Parathyroid adenoma (tissue), 2 donors: ENCODE measurements at regions not wholly inside any gene's neighbourhood (a gene's known extent, or its start where the extent isn't known, plus 50 kb on each side); places are given as distances from the start of the nearest gene placed in this dataset.

Experiments used
- H2AFZ ChIP-seq: fragments of 300-600 bp; sonication (generic); one replicate; pipeline ENCODE4 v1.7.0; 2017; ENCODE audit warnings: antibody characterized with exemption, mild to moderate bottlenecking
- H3K27ac ChIP-seq: fragments of 300-600 bp; sonication (generic); one replicate; pipeline ENCODE4 v1.7.0; 2017
- H3K27me3 ChIP-seq: fragments of 300-600 bp; sonication (generic); one replicate; pipeline ENCODE4 v1.7.0; 2017; ENCODE audit warnings: low read length; ENCODE audit not compliant: control insufficient read depth, insufficient read depth
- H3K36me3 ChIP-seq: fragments of 300-600 bp; sonication (generic); one replicate; pipeline ENCODE4 v1.7.0; 2017; ENCODE audit warnings: low read length; ENCODE audit not compliant: control insufficient read depth, insufficient read depth
- H3K4me1 ChIP-seq: fragments of 300-600 bp; sonication (generic); one replicate; pipeline ENCODE4 v1.7.0; 2017; ENCODE audit warnings: control low read depth
- H3K4me2 ChIP-seq: fragments of 300-600 bp; sonication (generic); one replicate; pipeline ENCODE4 v1.7.0; 2017; ENCODE audit warnings: low read length
- H3K4me3 ChIP-seq: fragments of 300-600 bp; sonication (generic); one replicate; pipeline ENCODE4 v1.7.0; 2017; ENCODE audit warnings: low read depth, low read length
- H3K79me2 ChIP-seq: fragments of 300-600 bp; sonication (generic); one replicate; pipeline ENCODE4 v1.7.0; 2017; ENCODE audit warnings: control low read depth
- H3K9ac ChIP-seq: fragments of 300-600 bp; sonication (generic); one replicate; pipeline ENCODE4 v1.7.0; 2017; ENCODE audit warnings: mild to moderate bottlenecking
- H3K9me3 ChIP-seq: fragments of 300-600 bp; sonication (generic); one replicate; pipeline ENCODE4 v1.7.0; 2017; ENCODE audit warnings: low read length; ENCODE audit not compliant: control insufficient read depth
- CTCF ChIP-seq: fragments of 300-600 bp; sonication (generic); IDR thresholded peaks from one replicate; pipeline ENCODE4 v1.7.0; 2017; ENCODE audit warnings: antibody characterized with exemption, mild to moderate bottlenecking
- donor health status: primary hyperparathyroidism.

- H3K4me3 ChIP-seq, result no peak overlapping the region
Observed at GRCh38 chr6:159101656-159102055, 56.9 kb upstream of the TAGAP start.

GRCh38 chr6:159100395-159101182, 55.8 kb upstream of the TAGAP start:
- Histone ChIP-seq H3K36me3 (no peaks in the 10 kb centered on the region), H3K9ac (no peak overlapping the region), H2AFZ (no peak overlapping the region), H3K4me2 (no peak overlapping the region), H3K9me3 (no peaks in the 10 kb centered on the region), H3K4me3 (no peak overlapping the region), H3K4me1 (no peaks in the 10 kb centered on the region), H3K79me2 (no peaks in the 10 kb centered on the region), H3K27me3 (no peaks in the 10 kb centered on the region), H3K27ac (no peak overlapping the region)
- no peak for TF ChIP-seq CTCF

More at GRCh38 chr6:159101656-159102055, 56.9 kb upstream of the TAGAP start:
- H3K27me3 ChIP-seq, result no peaks in the 10 kb centered on the region
- H3K9ac ChIP-seq, result no peak overlapping the region
- H2AFZ ChIP-seq, result no peak overlapping the region
- no peak overlapping the region for H3K4me2 ChIP-seq
- H3K27ac ChIP-seq, result no peak overlapping the region
- no peaks in the 10 kb centered on the region for H3K4me1 ChIP-seq
- no peaks in the 10 kb centered on the region for H3K36me3 ChIP-seq
- no peaks in the 10 kb centered on the region for H3K9me3 ChIP-seq
- no peaks in the 10 kb centered on the region for H3K79me2 ChIP-seq
- TF ChIP-seq CTCF, result no peak

GRCh38 chr6:159099961-159100360, 55.2 kb upstream of the TAGAP start:
- Histone ChIP-seq H3K4me2 (no peak overlapping the region), H3K4me1 (no peaks in the 10 kb centered on the region), H3K27me3 (no peaks in the 10 kb centered on the region), H3K79me2 (no peaks in the 10 kb centered on the region), H3K4me3 (no peak overlapping the region), H2AFZ (no peak overlapping the region), H3K27ac (no peak overlapping the region), H3K9me3 (no peaks in the 10 kb centered on the region), H3K36me3 (no peaks in the 10 kb centered on the region), H3K9ac (no peak overlapping the region)
- no peak for TF ChIP-seq CTCF

GRCh38 chr6:159099276-159099675, 54.5 kb upstream of the TAGAP start:
- H3K4me3 ChIP-seq, result no peak overlapping the region
- H3K79me2 ChIP-seq, result no peaks in the 10 kb centered on the region
- no peak overlapping the region for H2AFZ ChIP-seq
- no peaks in the 10 kb centered on the region for H3K9me3 ChIP-seq
- no peak overlapping the region for H3K4me2 ChIP-seq
- H3K36me3 ChIP-seq, result no peaks in the 10 kb centered on the region
- no peak overlapping the region for H3K9ac ChIP-seq
- H3K27ac ChIP-seq, result no peak overlapping the region
- H3K4me1 ChIP-seq, result no peaks in the 10 kb centered on the region
- H3K27me3 ChIP-seq, result no peaks in the 10 kb centered on the region
- no peak for TF ChIP-seq CTCF

GRCh38 chr6:159098636-159099106, 53.9 kb upstream of the TAGAP start:
- Histone ChIP-seq H3K27me3 (no peaks in the 10 kb centered on the region), H3K27ac (no peak overlapping the region), H3K36me3 (no peaks in the 10 kb centered on the region), H3K9me3 (no peaks in the 10 kb centered on the region), H3K79me2 (no peaks in the 10 kb centered on the region), H3K4me3 (no peak overlapping the region), H3K4me2 (no peak overlapping the region), H3K9ac (no peak overlapping the region), H2AFZ (no peak overlapping the region), H3K4me1 (no peaks in the 10 kb centered on the region)
- TF ChIP-seq CTCF, result no peak
